Keratinocyte (primary cell): ENCODE measurements at regions not wholly inside any gene's neighbourhood (a gene's known extent, or its start where the extent isn't known, plus 50 kb on each side); places are given as distances from the start of the nearest gene placed in this dataset.

Source experiments
- CTCF ChIP-seq, 3 experiments: IDR thresholded peaks in 1 of 3; conservative IDR thresholded peaks in 1 of 3; optimal IDR thresholded peaks in 1 of 3; 2 replicates in 2 of 3; 3 replicates in 1 of 3; pipeline versions ENCODE3 to v1.5.1; 2011; ENCODE audit warnings: low read length in 3 of 3, mild to moderate bottlenecking in 3 of 3, moderate library complexity in 2 of 3, control low read depth in 1 of 3, inconsistent platforms in 1 of 3; ENCODE audit not compliant: insufficient read depth in 2 of 3; ENCODE audit errors: extremely low read depth in 1 of 3
- EZH2 ChIP-seq: IDR thresholded peaks from one replicate; pipeline ENCODE4 v1.6.1; 2012; ENCODE audit warnings: inconsistent platforms, mild to moderate bottlenecking, low read length, moderate library complexity

- no peak for TF ChIP-seq CTCF (optimal IDR thresholded peaks at IDR 0.05 in 1 of 3, IDR thresholded peaks at IDR 0.05 in 1 of 3, conservative IDR thresholded peaks at IDR 0.05 in 1 of 3; ENCODE audit: extremely low read depth in 1 of 3, insufficient read depth in 2 of 3, low read length in 3 of 3)
- TF ChIP-seq EZH2: no peak
Measured at GRCh38 chr1:163632269-163632668, 310.5 kb downstream of the NUF2 start.
